ENCODE measurements at regions not wholly inside any gene's neighbourhood (a gene's known extent, or its start where the extent isn't known, plus 50 kb on each side); places are given as distances from the start of the nearest gene placed in this dataset.

- no peak for TF ChIP-seq CTCF (conservative IDR thresholded peaks at IDR 0.05; ENCODE audit: low read depth, low read length)
- H3K4me3 ChIP-seq (ENCODE audit: low read depth, low read length) = no peak overlapping the region
- no peak for DNase-seq (ENCODE audit: low read depth)
These were observed 54.1 kb upstream of the NCAM2 start for GRCh38 chr21:20944139-20944538.

- no peak overlapping the region for H3K4me3 ChIP-seq (ENCODE audit: low read depth, low read length)
- TF ChIP-seq CTCF (conservative IDR thresholded peaks at IDR 0.05; ENCODE audit: low read depth, low read length) = no peak
- DNase-seq (ENCODE audit: low read depth) = no peak
These were observed 51.5 kb upstream of the NCAM2 start for GRCh38 chr21:20946701-20947100.

All from epithelial cell of proximal tubule (primary cell).